HepG2 (cell line): ENCODE measurements at regions not wholly inside any gene's neighbourhood (a gene's known extent, or its start where the extent isn't known, plus 50 kb on each side); places are given as distances from the start of the nearest gene placed in this dataset.

Experiments used
- CAMTA2 ChIP-seq: sonication (generic); formaldehyde crosslinking; IDR thresholded peaks from 2 replicates; pipeline ENCODE4 v1.4.0; 2020; ENCODE audit warnings: mild to moderate bottlenecking, missing genetic modification reagents, borderline replicate concordance
- CREM ChIP-seq, 2 experiments: sonication (generic) in 1 of 2; formaldehyde crosslinking in 1 of 2; IDR thresholded peaks; 2 replicates each; pipeline versions ENCODE4 v1.4.0 to v1.6.1; 2016 to 2020; ENCODE audit warnings: antibody characterized with exemption in 1 of 2, mild to moderate bottlenecking in 1 of 2, missing genetic modification reagents in 1 of 2
- FOXK2 ChIP-seq: fragments of 450-650 bp; IDR thresholded peaks from 2 replicates; pipeline ENCODE4 v1.6.1; 2016
- GTF2F1 ChIP-seq: fragments of 150-350 bp; IDR thresholded peaks from 2 replicates; pipeline ENCODE4 v1.6.1; 2014; ENCODE audit warnings: low read length
- ISL2 ChIP-seq: sonication (generic); formaldehyde crosslinking; IDR thresholded peaks from 2 replicates; pipeline ENCODE4 v1.5.0; 2020; ENCODE audit warnings: missing genetic modification reagents
- KDM5B ChIP-seq: sonication (generic); formaldehyde crosslinking; IDR thresholded peaks from 2 replicates; pipeline ENCODE4 v1.4.0; 2020; ENCODE audit warnings: missing genetic modification reagents, mild to moderate bottlenecking, borderline replicate concordance
- KDM6A ChIP-seq: IDR thresholded peaks from 2 replicates; pipeline ENCODE4 v1.6.1; 2016; ENCODE audit warnings: low read depth
- NCOA2 ChIP-seq: sonication (generic); formaldehyde crosslinking; IDR thresholded peaks from 2 replicates; pipeline ENCODE4 v1.8.0; 2022; ENCODE audit warnings: inconsistent platforms
- NFRKB ChIP-seq: fragments of 450-650 bp; IDR thresholded peaks from 2 replicates; pipeline ENCODE4 v1.6.1; 2017
- PRMT3 ChIP-seq: sonication (generic); formaldehyde crosslinking; IDR thresholded peaks from 2 replicates; pipeline ENCODE4 v1.8.1; 2022; ENCODE audit warnings: low read depth, mild to moderate bottlenecking, moderate library complexity, missing genetic modification reagents, borderline replicate concordance
- RAD51 ChIP-seq: fragments of 450-650 bp; IDR thresholded peaks from 2 replicates; pipeline ENCODE4 v1.6.1; 2016; ENCODE audit warnings: borderline replicate concordance
- RARG ChIP-seq: sonication (generic); formaldehyde crosslinking; IDR thresholded peaks from 2 replicates; pipeline ENCODE4 v1.4.0; 2020; ENCODE audit warnings: low read depth, mild to moderate bottlenecking, missing genetic modification reagents
- RFXAP ChIP-seq: sonication (generic); formaldehyde crosslinking; IDR thresholded peaks from 2 replicates; pipeline ENCODE4 v1.4.0; 2020; ENCODE audit warnings: missing genetic modification reagents, borderline replicate concordance
- SAP130 ChIP-seq: IDR thresholded peaks from 2 replicates; pipeline ENCODE4 v1.6.1; 2016; ENCODE audit warnings: low read depth
- SOX5 ChIP-seq: IDR thresholded peaks from 2 replicates; pipeline ENCODE4 v1.6.1; 2016; ENCODE audit warnings: borderline replicate concordance
- ZBTB38 ChIP-seq: sonication (generic); formaldehyde crosslinking; IDR thresholded peaks from 2 replicates; pipeline ENCODE4 v1.5.1; 2020; ENCODE audit warnings: mild to moderate bottlenecking, missing genetic modification reagents
- ZNF24 ChIP-seq: fragments of 450-650 bp; IDR thresholded peaks from 2 replicates; pipeline ENCODE4 v1.6.1; 2017; ENCODE audit warnings: antibody characterized with exemption, mild to moderate bottlenecking
- ZNF296 ChIP-seq: sonication (generic); formaldehyde crosslinking; conservative IDR thresholded peaks from 2 replicates; pipeline ENCODE4 v1.5.0; 2020; ENCODE audit warnings: mild to moderate bottlenecking, missing genetic modification reagents
- ZNF552 ChIP-seq: sonication (generic); formaldehyde crosslinking; IDR thresholded peaks from 2 replicates; pipeline ENCODE4 v1.9.0; 2022; ENCODE audit warnings: missing genetic modification reagents, mild to moderate bottlenecking, borderline replicate concordance
- ZNF567 ChIP-seq: sonication (generic); formaldehyde crosslinking; IDR thresholded peaks from 2 replicates; pipeline ENCODE4 v1.8.1; 2023; ENCODE audit warnings: mild to moderate bottlenecking, missing genetic modification reagents, borderline replicate concordance
- ZNF660 ChIP-seq: sonication (generic); formaldehyde crosslinking; IDR thresholded peaks from 2 replicates; pipeline ENCODE4 v1.5.1; 2020; ENCODE audit warnings: mild to moderate bottlenecking, low read depth, missing genetic modification reagents, borderline replicate concordance
- ZSCAN22 ChIP-seq: sonication (generic); formaldehyde crosslinking; IDR thresholded peaks from 2 replicates; pipeline ENCODE4 v1.4.0; 2020; ENCODE audit warnings: mild to moderate bottlenecking, missing genetic modification reagents
- ZSCAN31 ChIP-seq: sonication (generic); formaldehyde crosslinking; IDR thresholded peaks from 2 replicates; pipeline ENCODE4 v1.5.0; 2020; ENCODE audit warnings: low read depth, mild to moderate bottlenecking, missing genetic modification reagents
- TF ChIP-seq, protein P1 (sequence below): sonication (generic); formaldehyde crosslinking; IDR thresholded peaks from 2 replicates; pipeline ENCODE4 v1.4.0; 2020; ENCODE audit warnings: mild to moderate bottlenecking, low read depth, missing genetic modification reagents
- TF ChIP-seq, protein P2 (sequence below): sonication (generic); formaldehyde crosslinking; conservative IDR thresholded peaks from 2 replicates; pipeline ENCODE4 v1.8.1; 2023; ENCODE audit warnings: missing genetic modification reagents
- TF ChIP-seq, protein P3 (sequence below): sonication (generic); formaldehyde crosslinking; IDR thresholded peaks from 2 replicates; pipeline ENCODE4 v1.8.1; 2022; ENCODE audit warnings: mild to moderate bottlenecking, missing genetic modification reagents
- TF ChIP-seq, protein P4 (sequence below): IDR thresholded peaks from 2 replicates; pipeline ENCODE4 v1.6.1; 2016; ENCODE audit warnings: missing compliant biosample characterization, missing genetic modification reagents, borderline replicate concordance

DNA sequence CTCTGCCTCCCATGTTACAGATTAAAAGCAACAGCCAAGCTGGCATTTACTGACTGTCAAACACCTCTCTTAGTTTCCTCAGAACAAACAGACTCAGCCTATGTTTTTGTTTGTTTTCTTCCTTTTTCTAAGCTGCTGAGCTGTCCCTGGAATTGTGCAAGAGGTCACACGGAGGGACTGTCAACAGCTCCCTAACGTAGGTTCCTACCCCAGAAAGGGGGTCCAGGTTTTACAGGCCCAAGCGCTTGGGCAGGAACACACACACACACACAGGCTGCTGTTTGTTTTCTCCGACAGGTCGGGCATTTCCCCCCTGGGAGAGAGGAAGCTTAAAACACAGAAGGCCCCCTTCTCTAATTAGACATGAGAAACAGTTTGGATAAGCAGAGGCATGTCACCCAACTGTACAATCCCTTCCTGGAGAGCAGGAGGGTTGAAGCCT lies 739.6 kb upstream of the TBX3 start (continued):
- no peak for TF ChIP-seq RARG (CRISPR knock-in tag)
- peak; percentile 92 for TF ChIP-seq KDM6A (CRISPR knock-in tag)
- TF ChIP-seq NFRKB, result no peak
- TF ChIP-seq, protein P1, sequence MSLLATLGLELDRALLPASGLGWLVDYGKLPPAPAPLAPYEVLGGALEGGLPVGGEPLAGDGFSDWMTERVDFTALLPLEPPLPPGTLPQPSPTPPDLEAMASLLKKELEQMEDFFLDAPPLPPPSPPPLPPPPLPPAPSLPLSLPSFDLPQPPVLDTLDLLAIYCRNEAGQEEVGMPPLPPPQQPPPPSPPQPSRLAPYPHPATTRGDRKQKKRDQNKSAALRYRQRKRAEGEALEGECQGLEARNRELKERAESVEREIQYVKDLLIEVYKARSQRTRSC, result no peak
- no peak for TF ChIP-seq RAD51
- TF ChIP-seq, protein P2, sequence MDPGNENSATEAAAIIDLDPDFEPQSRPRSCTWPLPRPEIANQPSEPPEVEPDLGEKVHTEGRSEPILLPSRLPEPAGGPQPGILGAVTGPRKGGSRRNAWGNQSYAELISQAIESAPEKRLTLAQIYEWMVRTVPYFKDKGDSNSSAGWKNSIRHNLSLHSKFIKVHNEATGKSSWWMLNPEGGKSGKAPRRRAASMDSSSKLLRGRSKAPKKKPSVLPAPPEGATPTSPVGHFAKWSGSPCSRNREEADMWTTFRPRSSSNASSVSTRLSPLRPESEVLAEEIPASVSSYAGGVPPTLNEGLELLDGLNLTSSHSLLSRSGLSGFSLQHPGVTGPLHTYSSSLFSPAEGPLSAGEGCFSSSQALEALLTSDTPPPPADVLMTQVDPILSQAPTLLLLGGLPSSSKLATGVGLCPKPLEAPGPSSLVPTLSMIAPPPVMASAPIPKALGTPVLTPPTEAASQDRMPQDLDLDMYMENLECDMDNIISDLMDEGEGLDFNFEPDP (CRISPR knock-in tag), result no peak
- TF ChIP-seq GTF2F1, result no peak
- peak; percentile 69; the same call in 1 of the 2 replicates for TF ChIP-seq ZNF24
- TF ChIP-seq CREM (IDR thresholded peaks at IDR 0.05), result peak; percentile 96
- no peak for TF ChIP-seq CREM (CRISPR knock-in tag; IDR thresholded peaks at IDR 0.05)
- peak; percentile 94 for TF ChIP-seq ZSCAN31 (CRISPR knock-in tag)
- peak; percentile 99 for TF ChIP-seq NCOA2
- 0 out of 2 replicates have a peak, but pooled peaks have one; percentile 31 for TF ChIP-seq CAMTA2 (CRISPR knock-in tag)
- no peak for TF ChIP-seq ZNF296
- peak; percentile 61; the same call in 1 of the 2 replicates for TF ChIP-seq PRMT3 (CRISPR knock-in tag)
- TF ChIP-seq ZNF552 (CRISPR knock-in tag), result 0 out of 2 replicates have a peak, but pooled peaks have one; percentile 69
- TF ChIP-seq SAP130, result peak; percentile 86
- TF ChIP-seq ZNF567 (CRISPR knock-in tag), result no peak
- TF ChIP-seq FOXK2, result peak; percentile 88
- TF ChIP-seq ZNF660, result no peak
- peak; percentile 99 for TF ChIP-seq ISL2 (CRISPR knock-in tag)
- peak; percentile 51; the same call in 1 of the 2 replicates for TF ChIP-seq KDM5B (CRISPR knock-in tag)
- 0 out of 2 replicates have a peak, but pooled peaks have one; percentile 66 for TF ChIP-seq RFXAP
- TF ChIP-seq SOX5 (CRISPR knock-in tag), result peak; percentile 96
- TF ChIP-seq, protein P3, sequence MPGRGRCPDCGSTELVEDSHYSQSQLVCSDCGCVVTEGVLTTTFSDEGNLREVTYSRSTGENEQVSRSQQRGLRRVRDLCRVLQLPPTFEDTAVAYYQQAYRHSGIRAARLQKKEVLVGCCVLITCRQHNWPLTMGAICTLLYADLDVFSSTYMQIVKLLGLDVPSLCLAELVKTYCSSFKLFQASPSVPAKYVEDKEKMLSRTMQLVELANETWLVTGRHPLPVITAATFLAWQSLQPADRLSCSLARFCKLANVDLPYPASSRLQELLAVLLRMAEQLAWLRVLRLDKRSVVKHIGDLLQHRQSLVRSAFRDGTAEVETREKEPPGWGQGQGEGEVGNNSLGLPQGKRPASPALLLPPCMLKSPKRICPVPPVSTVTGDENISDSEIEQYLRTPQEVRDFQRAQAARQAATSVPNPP, result no peak
- TF ChIP-seq ZBTB38 (CRISPR knock-in tag), result peak; percentile 47; the same call in 1 of the 2 replicates
- TF ChIP-seq ZSCAN22, result peak; percentile 71; the same call in 1 of the 2 replicates
- TF ChIP-seq, protein P4, sequence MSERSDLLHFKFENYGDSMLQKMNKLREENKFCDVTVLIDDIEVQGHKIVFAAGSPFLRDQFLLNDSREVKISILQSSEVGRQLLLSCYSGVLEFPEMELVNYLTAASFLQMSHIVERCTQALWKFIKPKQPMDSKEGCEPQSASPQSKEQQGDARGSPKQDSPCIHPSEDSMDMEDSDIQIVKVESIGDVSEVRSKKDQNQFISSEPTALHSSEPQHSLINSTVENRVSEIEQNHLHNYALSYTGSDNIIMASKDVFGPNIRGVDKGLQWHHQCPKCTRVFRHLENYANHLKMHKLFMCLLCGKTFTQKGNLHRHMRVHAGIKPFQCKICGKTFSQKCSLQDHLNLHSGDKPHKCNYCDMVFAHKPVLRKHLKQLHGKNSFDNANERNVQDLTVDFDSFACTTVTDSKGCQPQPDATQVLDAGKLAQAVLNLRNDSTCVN (CRISPR knock-in tag), result peak; percentile 89
